NOMO-1 (cell line): ENCODE measurements at regions not wholly inside any gene's neighbourhood (a gene's known extent, or its start where the extent isn't known, plus 50 kb on each side); places are given as distances from the start of the nearest gene placed in this dataset.

ENCODE experiments used
- DNase-seq, 2 experiments: peaks; one replicate each; lab custom pipeline; 2025; ENCODE audit not compliant: unreplicated experiment in 2 of 2; lab: John Stamatoyannopoulos, UW

- no peak for DNase-seq
These were observed 166.5 kb downstream of the C9orf152 start for GRCh38 chr9:110041452-110041851.

- DNase-seq: no peak
These were observed 160.6 kb downstream of the C9orf152 start for GRCh38 chr9:110047232-110047954.

- peak; percentile 50 to 53 for DNase-seq
These were observed 160.0 kb downstream of the C9orf152 start for GRCh38 chr9:110047955-110048402.

GRCh38 chr9:110048403-110048975 lies 159.5 kb downstream of the C9orf152 start:
- DNase-seq: peak; percentile 75 to 83

DNA sequence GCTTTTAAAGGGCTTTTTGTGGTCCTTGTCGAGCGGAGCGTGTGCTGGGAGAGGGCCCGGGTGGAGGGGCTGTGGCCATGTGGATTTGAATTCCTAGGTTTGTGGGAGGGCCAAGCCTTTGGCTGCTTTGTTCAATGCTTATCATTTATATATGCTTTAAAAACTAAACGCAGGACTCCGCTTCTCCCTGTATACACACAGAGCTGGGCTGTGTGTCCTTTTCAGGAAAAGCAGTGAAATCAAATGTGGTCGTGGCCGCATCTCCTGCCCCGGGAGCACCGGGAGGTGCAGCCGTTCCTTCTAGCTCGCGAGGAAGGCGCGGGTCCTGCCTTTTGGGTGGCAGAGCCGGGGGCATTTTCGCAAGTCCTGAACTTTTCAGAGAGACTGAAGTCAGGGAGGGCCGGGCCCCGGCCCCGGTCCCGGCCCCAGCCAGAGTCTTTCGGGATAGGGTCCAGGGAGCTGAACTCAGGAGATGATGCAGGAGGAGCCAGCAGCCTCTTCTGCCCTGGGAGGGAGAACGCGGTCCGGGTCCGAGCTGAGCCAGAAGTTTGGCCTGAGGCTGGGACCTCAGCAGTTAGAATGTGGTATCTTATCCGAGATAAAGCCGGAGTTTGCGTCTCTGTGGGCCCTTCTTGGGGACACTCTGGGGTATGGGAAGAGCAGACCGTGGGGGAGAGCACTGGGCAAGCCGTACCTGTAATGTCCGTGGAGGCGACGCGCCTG lies 158.8 kb downstream of the C9orf152 start:
- peak; percentile 23 to 36 for DNase-seq

- peak in 1 of 2 experiments; percentile 18 for DNase-seq
These were observed 158.1 kb downstream of the C9orf152 start for GRCh38 chr9:110049699-110050450.

- DNase-seq: peak in 1 of 2 experiments; percentile 54
These were observed 157.0 kb downstream of the C9orf152 start for GRCh38 chr9:110050925-110051355.

DNA sequence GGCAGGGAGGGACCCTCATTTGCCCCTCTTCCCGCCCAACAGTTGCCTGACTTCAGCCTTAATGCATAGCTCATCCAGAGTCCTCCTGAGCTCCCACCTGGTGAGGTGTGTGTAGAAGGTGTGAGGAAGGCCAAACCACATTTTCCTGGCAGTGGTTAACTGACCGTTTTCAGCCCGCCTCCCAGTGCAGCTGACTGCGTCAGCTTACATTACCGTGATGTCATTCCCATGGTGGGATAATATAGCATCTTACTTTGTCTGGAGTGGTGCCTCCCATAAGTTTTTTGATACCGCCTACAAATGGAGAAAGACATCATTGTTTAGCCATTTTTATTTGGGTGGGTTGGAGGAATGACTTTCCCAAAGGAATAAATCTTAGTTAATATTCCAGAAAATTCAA lies 151.9 kb downstream of the C9orf152 start:
- DNase-seq: no peak

DNA sequence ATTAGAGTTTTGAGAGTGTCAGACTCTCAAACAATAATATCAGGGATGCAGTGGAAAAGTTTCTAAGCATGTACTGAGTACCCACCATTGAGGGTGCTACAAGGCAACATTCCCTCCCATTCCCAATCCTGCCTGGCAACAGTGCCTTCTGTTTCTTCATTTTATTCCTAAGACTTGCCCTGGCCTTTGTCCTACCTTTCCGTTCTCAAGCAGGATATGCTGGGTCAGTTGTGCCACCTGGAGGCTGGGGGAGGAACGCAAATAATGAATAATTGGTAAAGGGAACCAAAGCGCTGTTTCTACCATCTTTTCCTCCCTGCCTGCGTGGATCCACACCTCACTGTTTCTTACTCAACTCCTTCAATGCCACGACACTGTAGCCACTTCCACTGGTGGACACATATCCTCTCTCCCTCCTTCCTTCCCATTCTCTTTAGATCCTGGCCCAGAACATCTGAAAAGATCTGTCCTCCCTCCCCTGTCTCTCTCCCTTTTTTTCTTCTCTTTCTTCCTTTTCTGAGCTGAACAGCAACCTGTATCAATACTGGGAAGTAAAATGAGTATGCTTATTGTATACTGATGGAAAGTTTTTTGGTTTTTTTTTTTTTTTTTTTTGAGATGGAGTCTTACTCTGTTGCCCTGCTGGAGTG lies 149.5 kb downstream of the C9orf152 start:
- DNase-seq: peak; percentile 41 to 47

- no peak for DNase-seq
These were observed 148.5 kb downstream of the C9orf152 start for GRCh38 chr9:110059461-110059860.

- DNase-seq: peak in 1 of 2 experiments; percentile 30
These were observed 143.2 kb downstream of the C9orf152 start for GRCh38 chr9:110064803-110065202.

DNA sequence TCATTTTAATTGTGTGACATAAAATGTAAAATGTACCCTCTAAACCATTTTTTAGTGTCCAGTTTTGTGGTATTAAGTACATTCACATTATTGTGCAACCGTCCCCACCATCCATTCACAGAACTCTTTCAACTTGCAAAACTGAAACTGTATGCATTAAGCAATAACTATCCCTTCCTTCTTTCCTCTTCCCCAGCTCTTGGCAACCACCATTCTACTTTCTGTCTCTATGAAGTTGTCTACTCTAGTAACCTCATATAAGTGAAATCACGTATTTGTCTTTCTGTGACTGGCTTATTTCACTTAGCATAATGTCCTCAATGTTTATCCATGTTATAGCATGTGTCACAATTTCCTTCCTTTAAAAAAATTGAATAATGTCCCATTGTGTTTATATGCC lies 142.4 kb downstream of the C9orf152 start:
- DNase-seq: peak; percentile 83 to 96

- DNase-seq: peak in 1 of 2 experiments; percentile 39
These were observed 140.8 kb downstream of the C9orf152 start for GRCh38 chr9:110066929-110067716.

GRCh38 chr9:110068212-110068611 lies 139.7 kb downstream of the C9orf152 start:
- no peak for DNase-seq

DNA sequence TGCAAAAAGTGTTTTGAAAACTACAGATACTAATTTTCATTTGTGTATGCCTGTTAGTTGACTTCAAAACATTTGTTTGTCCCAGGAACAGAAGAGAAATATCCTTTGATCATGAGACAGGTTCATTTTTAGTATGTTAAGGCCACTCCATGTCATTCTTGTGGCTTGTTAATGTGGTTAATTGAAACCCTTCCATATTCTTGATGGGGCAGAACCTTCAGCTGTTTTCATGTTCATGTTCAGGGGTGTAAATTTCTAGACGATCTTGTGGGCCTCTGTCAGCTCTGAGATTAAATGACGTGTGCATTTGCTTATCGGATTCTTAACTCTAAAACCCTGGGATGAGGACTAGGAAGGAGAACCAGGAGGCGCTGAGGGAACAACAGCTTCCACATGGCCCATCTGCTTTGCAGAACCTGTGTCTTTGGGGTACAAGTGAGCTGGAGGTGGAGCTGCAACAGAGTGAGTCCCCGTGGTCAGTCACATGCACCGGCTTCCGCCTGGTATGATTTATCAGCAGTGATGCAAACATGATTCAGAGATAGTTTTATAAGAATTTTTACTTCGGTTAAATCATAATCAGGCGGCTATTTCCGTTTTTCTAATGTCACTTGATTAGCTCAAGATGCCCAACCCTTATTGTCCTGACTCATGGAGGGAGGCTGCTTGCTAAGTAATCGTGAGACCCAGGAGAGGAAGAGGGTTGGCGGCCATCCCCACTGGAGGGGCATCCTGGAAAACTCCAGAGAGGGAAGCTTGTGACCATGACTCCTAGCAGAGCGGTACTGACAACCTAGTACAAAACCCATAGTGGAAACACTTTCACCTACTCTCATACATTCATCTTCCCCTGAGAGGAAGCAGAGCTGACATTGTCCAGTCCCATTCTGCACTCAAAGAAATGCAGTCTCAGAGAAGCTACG lies 138.4 kb downstream of the C9orf152 start:
- peak; percentile 79 to 95 for DNase-seq

DNA sequence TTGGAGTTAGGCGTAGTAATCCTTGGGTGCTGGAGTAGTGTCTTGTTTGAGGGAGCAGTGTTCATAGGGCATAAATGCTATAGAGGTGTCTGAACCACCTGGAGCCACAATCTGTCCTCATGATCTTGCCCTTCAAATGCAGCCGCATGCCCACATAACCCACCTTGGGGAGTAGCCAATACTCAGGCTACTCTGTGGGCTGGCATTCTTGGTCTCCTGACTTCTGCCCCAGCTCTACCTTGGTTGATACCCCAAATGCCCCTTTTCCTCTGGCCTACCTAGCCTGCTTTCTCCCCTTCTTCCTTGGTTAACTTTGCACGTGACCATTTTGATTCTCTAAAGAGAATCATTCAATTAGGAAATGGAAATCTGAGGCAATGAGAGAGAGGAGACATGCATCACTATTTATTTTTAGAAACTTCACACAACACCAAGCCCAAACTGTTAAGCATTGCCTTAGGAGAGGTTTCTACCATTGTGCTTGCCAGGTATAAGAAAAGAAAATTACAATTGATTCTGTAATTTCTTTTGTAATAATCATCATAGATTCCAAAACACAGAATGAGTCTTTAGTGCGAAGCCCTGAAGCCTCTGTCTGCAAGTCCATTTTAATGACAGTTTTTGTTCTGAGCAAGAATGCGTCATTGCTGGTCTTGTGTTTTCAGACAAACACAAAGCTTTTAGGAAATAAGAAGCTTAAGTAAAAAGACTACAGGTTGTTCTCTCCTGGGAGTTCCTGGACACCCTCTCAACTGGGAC lies 135.2 kb downstream of the C9orf152 start:
- DNase-seq: no peak

DNA sequence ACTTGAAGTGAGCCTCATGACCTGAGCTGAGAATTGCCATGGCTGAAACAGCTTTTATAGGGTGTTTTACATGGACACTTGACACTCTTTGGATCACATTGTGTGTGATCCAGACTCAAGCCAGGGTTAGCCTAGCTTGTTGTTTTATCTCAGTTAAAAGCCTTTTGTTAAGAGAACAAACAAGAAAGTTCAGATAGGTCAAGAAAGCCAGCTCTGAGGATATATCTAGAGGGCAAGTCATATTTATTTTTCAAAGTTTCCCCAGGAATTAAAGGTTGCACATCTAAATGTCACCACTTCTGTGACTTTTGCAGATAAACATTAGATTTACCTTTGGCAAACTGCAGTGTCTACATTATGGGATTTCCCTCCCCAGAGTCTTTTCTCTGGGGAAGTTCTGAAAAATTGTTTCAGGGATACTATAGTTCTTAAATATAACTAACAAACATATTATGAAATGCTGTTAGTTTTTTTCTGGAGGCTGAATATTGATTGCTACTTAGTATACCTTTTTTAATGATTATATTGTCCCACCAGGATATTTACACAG lies 134.5 kb downstream of the C9orf152 start:
- no peak for DNase-seq
